ENCODE measurements at regions not wholly inside any gene's neighbourhood (a gene's known extent, or its start where the extent isn't known, plus 50 kb on each side); places are given as distances from the start of the nearest gene placed in this dataset.

DNA sequence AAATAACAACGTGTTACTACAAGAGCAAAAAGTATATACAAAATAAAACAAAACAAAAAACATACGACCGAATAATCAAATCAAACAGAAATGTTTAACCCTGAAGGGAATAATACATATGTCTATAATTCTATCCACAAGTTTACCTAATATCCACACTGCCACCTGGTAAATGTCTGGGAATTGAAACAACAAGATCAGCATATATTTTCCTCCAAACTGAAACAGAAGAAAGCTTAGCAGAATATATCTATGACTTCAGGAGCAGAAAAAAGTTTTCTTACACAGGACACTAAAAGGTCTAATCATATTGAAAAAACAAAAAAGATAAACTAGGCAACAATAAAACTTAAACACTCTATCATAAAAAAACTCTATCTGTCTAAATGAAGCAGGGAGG lies 404.0 kb downstream of the CDH11 start:
- H3K4me3 ChIP-seq (ENCODE audit: low read depth, low read length) = no peak overlapping the region
- DNase-seq (ENCODE audit: low read depth) = no peak
- TF ChIP-seq, protein P1, sequence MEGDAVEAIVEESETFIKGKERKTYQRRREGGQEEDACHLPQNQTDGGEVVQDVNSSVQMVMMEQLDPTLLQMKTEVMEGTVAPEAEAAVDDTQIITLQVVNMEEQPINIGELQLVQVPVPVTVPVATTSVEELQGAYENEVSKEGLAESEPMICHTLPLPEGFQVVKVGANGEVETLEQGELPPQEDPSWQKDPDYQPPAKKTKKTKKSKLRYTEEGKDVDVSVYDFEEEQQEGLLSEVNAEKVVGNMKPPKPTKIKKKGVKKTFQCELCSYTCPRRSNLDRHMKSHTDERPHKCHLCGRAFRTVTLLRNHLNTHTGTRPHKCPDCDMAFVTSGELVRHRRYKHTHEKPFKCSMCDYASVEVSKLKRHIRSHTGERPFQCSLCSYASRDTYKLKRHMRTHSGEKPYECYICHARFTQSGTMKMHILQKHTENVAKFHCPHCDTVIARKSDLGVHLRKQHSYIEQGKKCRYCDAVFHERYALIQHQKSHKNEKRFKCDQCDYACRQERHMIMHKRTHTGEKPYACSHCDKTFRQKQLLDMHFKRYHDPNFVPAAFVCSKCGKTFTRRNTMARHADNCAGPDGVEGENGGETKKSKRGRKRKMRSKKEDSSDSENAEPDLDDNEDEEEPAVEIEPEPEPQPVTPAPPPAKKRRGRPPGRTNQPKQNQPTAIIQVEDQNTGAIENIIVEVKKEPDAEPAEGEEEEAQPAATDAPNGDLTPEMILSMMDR (conservative IDR thresholded peaks at IDR 0.05; ENCODE audit: low read depth, low read length) = no peak

DNA sequence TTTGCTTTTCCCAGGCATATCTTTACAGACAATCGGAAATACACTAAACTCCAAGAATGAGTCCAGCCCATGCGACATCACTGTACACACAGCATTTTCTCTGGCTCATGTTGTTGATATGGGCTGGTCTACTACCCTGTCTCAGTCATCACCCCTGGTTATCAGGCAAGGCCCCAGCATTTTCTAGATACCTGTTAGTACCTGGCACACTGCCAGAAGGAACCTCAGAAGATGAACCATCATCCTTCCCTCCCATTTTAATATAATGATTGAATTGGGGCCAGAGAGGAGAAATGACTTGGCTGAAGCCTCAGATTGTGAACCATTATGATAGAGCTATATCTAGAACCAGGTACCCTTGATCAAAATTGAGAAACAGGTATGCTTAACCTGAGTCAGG lies 406.2 kb downstream of the CDH11 start:
- TF ChIP-seq, protein P1 (conservative IDR thresholded peaks at IDR 0.05; ENCODE audit: low read depth, low read length) = no peak
- H3K4me3 ChIP-seq (ENCODE audit: low read depth, low read length) = no peak overlapping the region
- no peak for DNase-seq (ENCODE audit: low read depth)

DNA sequence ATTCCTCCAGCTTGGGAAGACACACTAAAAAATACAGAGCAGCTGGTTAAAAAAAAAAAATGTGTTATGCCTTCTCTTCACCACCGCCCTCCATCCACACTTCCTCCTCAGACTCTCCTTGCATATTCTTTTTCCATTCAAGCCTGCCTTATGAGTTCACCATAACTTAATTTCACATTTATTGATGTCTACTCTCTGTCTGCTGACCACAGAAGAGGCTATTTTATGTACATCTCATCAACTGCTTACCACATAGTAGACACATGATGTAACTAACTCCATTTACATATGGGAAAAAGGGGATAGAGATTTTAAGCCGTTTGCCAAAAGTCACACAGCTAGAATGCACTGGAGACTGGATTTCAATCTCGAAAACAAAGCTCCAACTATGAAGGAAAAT lies 409.8 kb downstream of the CDH11 start:
- DNase-seq (ENCODE audit: low read depth) = no peak
- TF ChIP-seq, protein P1 (conservative IDR thresholded peaks at IDR 0.05; ENCODE audit: low read depth, low read length) = no peak

DNA sequence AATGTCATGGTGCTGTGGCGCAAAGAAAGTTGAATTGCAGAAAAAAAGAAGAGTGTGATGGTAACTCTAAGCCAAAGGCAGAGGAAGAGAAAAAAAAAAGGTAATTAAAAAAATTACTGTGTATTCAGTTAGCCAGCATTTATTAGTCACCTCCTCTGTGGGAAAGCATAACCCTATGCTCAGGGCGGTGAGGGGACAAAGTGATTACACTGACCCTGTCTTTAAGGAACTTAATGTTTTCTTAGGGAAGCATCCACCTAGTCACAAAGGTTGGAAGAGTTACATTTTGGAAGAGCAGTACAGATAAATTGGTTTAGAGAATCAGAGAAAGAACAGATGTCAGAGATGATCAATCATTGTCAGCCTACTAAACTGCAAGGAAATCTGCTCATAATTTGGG lies 410.3 kb downstream of the CDH11 start:
- TF ChIP-seq, protein P1 (conservative IDR thresholded peaks at IDR 0.05; ENCODE audit: low read depth, low read length) = no peak
- no peak for DNase-seq (ENCODE audit: low read depth)
- H3K4me3 ChIP-seq (ENCODE audit: low read depth, low read length) = no peak overlapping the region

More for the DNA sequence above, 409.8 kb downstream of the CDH11 start:
- no peak overlapping the region for H3K4me3 ChIP-seq (ENCODE audit: low read depth, low read length)

DNA sequence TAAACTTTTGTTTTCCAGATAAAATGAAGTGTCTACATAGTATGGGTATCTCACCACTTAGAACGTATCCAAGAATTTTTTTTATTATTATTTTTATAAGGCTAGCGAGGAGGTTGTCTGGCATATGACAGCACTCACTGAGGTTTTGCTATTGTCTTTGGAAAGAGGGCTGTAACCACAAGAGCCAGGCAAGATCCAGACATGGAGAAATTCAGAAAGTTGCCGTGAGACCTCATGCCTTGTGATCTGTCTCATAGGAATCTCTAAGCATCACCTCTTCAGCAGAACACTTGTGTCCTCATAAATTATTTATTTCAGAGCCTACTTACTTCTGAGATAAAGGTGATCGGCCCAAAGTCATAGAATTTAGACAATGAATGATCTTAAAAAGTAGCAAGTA lies 410.8 kb downstream of the CDH11 start:
- no peak overlapping the region for H3K4me3 ChIP-seq (ENCODE audit: low read depth, low read length)
- TF ChIP-seq, protein P1 (conservative IDR thresholded peaks at IDR 0.05; ENCODE audit: low read depth, low read length) = no peak
- DNase-seq (ENCODE audit: low read depth) = no peak

DNA sequence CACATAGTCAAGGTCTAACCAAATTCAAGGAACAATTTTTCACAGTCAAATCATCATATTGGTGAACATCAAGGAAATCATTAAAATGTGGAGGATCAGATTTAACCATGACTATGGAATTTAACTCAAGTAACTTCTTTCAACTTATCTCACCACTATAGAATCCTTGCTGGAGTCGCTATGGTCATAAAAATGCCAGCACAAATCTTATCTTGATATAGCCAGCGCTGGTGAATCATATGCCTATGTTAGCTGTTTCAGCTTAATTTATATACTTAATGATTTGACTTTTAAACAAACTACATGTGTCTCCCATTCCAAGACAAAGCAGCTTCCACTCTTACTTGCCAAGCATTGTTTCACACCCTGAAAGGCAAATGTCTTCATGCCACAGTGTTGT lies 416.4 kb downstream of the CDH11 start:
- no peak overlapping the region for H3K4me3 ChIP-seq (ENCODE audit: low read depth, low read length)
- DNase-seq (ENCODE audit: low read depth) = no peak
- TF ChIP-seq, protein P1 (conservative IDR thresholded peaks at IDR 0.05; ENCODE audit: low read depth, low read length) = no peak

DNA sequence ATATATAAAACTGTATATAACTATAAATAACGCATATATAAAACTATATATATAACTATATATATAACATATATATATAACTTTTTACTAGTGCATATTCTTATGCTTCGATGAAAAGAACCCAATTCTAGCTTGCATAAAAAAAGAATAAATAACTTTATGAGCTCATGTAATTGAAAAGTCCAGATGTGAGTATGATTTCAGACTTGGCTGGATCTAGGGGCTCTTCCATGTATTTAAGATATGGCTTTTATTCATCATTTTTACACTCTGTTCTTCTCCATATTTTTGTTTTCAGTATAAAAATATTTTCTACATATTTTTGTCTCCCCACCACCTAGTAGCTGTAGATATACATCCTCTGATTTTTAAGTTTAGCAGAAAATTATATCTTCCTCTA lies 417.5 kb downstream of the CDH11 start:
- TF ChIP-seq, protein P1 (conservative IDR thresholded peaks at IDR 0.05; ENCODE audit: low read depth, low read length) = no peak
- no peak overlapping the region for H3K4me3 ChIP-seq (ENCODE audit: low read depth, low read length)
- DNase-seq (ENCODE audit: low read depth) = no peak
